ENCODE measurements at regions not wholly inside any gene's neighbourhood (a gene's known extent, or its start where the extent isn't known, plus 50 kb on each side); places are given as distances from the start of the nearest gene placed in this dataset.

GRCh38 chr5:54841481-54841880 lies 143.9 kb downstream of the ESM1 start:
- intact Hi-C loops (cut with DNase I), result no loop called here
- WGBS, result 96% methylated on average over 1 of the region's 1 CpG
- Histone ChIP-seq H3K36me3 (no peaks in the 10 kb centered on the region), H3K9me3 (no peaks in the 10 kb centered on the region), H3K4me3 (no peak overlapping the region), H3K27ac (replicated peaks in 1 of 4) (no peak overlapping the region), H3K4me1 (peaks cover 0 to 6% (median 3%) of the 10 kb centered on the region in 4 donors), H3K27me3 (no peaks in the 10 kb centered on the region)
- DNase-seq (ENCODE audit: extremely low spot score), result no peak
- TF ChIP-seq POLR2A (IDR thresholded peaks at IDR 0.05; ENCODE audit: low read depth) (no peak), CTCF (IDR thresholded peaks at IDR 0.05) (no peak), POLR2AphosphoS5 (IDR thresholded peaks at IDR 0.05) (no peak), EP300 (IDR thresholded peaks at IDR 0.05) (no peak)

- Histone ChIP-seq H3K9me3 (no peaks in the 10 kb centered on the region), H3K27me3 (no peaks in the 10 kb centered on the region), H3K4me1 (peaks cover 0 to 5% (median 0%) of the 10 kb centered on the region in 4 donors), H3K27ac (replicated peaks in 1 of 4) (no peak overlapping the region), H3K36me3 (no peaks in the 10 kb centered on the region), H3K4me3 (no peak overlapping the region)
- 92% methylated on average over 1 of the region's 1 CpG for WGBS
- TF ChIP-seq POLR2A (IDR thresholded peaks at IDR 0.05; ENCODE audit: low read depth), result no peak
- no peak for TF ChIP-seq POLR2AphosphoS5 (IDR thresholded peaks at IDR 0.05)
- TF ChIP-seq CTCF (IDR thresholded peaks at IDR 0.05), result no peak
- no peak for TF ChIP-seq EP300 (IDR thresholded peaks at IDR 0.05)
- no peak for DNase-seq (ENCODE audit: extremely low spot score)
- intact Hi-C loops (cut with DNase I), result no loop called here
Observed at GRCh38 chr5:54838843-54839242, 146.6 kb downstream of the ESM1 start.

GRCh38 chr5:54837981-54838380 lies 147.4 kb downstream of the ESM1 start:
- Histone ChIP-seq H3K4me1 (peaks cover 0 to 6% (median 0%) of the 10 kb centered on the region in 4 donors), H3K9me3 (no peaks in the 10 kb centered on the region), H3K27ac (replicated peaks in 1 of 4) (no peak overlapping the region), H3K27me3 (no peaks in the 10 kb centered on the region), H3K36me3 (no peaks in the 10 kb centered on the region), H3K4me3 (no peak overlapping the region)
- DNase-seq (ENCODE audit: extremely low spot score), result no peak
- TF ChIP-seq EP300 (IDR thresholded peaks at IDR 0.05) (no peak), CTCF (IDR thresholded peaks at IDR 0.05) (no peak), POLR2AphosphoS5 (IDR thresholded peaks at IDR 0.05) (no peak), POLR2A (IDR thresholded peaks at IDR 0.05; ENCODE audit: low read depth) (no peak)
- intact Hi-C loops (cut with DNase I), result no loop called here
- WGBS, result 78% methylated on average over 6 of the region's 6 CpGs

GRCh38 chr5:54837093-54837492 lies 148.3 kb downstream of the ESM1 start:
- no peaks in the 10 kb centered on the region for H3K36me3 ChIP-seq
- H3K9me3 ChIP-seq, result no peaks in the 10 kb centered on the region
- WGBS, result 55% methylated on average over 7 of the region's 7 CpGs
- H3K4me3 ChIP-seq, result no peak overlapping the region
- no peak for TF ChIP-seq EP300 (IDR thresholded peaks at IDR 0.05)
- TF ChIP-seq CTCF (IDR thresholded peaks at IDR 0.05), result no peak
- no peak for TF ChIP-seq POLR2AphosphoS5 (IDR thresholded peaks at IDR 0.05)
- TF ChIP-seq POLR2A (IDR thresholded peaks at IDR 0.05; ENCODE audit: low read depth), result no peak
- DNase-seq (ENCODE audit: extremely low spot score), result no peak
- H3K4me1 ChIP-seq, result peaks cover 0 to 6% (median 0%) of the 10 kb centered on the region in 4 donors
- H3K27me3 ChIP-seq, result no peaks in the 10 kb centered on the region
- no peak overlapping the region for H3K27ac ChIP-seq (replicated peaks in 1 of 4)
- intact Hi-C loops (cut with DNase I), result no loop called here

- Histone ChIP-seq H3K9me3 (no peaks in the 10 kb centered on the region), H3K4me3 (no peak overlapping the region), H3K36me3 (no peaks in the 10 kb centered on the region), H3K27me3 (no peaks in the 10 kb centered on the region), H3K4me1 (peaks cover 0 to 6% (median 0%) of the 10 kb centered on the region in 4 donors), H3K27ac (replicated peaks in 1 of 4) (no peak overlapping the region)
- intact Hi-C loops (cut with DNase I), result no loop called here
- no peak for TF ChIP-seq POLR2AphosphoS5 (IDR thresholded peaks at IDR 0.05)
- no peak for TF ChIP-seq POLR2A (IDR thresholded peaks at IDR 0.05; ENCODE audit: low read depth)
- no peak for TF ChIP-seq EP300 (IDR thresholded peaks at IDR 0.05)
- no peak for TF ChIP-seq CTCF (IDR thresholded peaks at IDR 0.05)
- DNase-seq (ENCODE audit: extremely low spot score), result no peak
- WGBS, result 91% methylated on average over 2 of the region's 2 CpGs
Observed at GRCh38 chr5:54835647-54836046, 149.7 kb downstream of the ESM1 start.

Data from esophagus muscularis mucosa (tissue), 4 donors.